IPS-15b (cell line): ENCODE measurements at regions not wholly inside any gene's neighbourhood (a gene's known extent, or its start where the extent isn't known, plus 50 kb on each side); places are given as distances from the start of the nearest gene placed in this dataset.
"Not testable (repeated sequence)": the region's sequence is repeated elsewhere in the genome, so short reads cannot be mapped to it uniquely, and the experiment has no call there.

Experiments used
- H3K27me3 ChIP-seq: one replicate; pipeline ENCODE4 v1.6.1; 2013; ENCODE audit warnings: low read length; ENCODE audit not compliant: control insufficient read depth, insufficient read depth
- H3K36me3 ChIP-seq: one replicate; pipeline ENCODE4 v1.6.1; 2013; ENCODE audit warnings: low read length; ENCODE audit not compliant: control insufficient read depth, insufficient read depth
- H3K4me1 ChIP-seq: one replicate; pipeline ENCODE4 v1.6.1; 2013; ENCODE audit warnings: mild to moderate bottlenecking, low read length; ENCODE audit not compliant: control insufficient read depth, insufficient read depth
- H3K4me3 ChIP-seq: one replicate; pipeline ENCODE4 v1.5.1; 2013; ENCODE audit warnings: low read depth, low read length
- H3K9ac ChIP-seq: one replicate; pipeline ENCODE4 v1.6.1; 2013; ENCODE audit warnings: low read depth, mild to moderate bottlenecking, low read length
- H3K9me3 ChIP-seq: one replicate; pipeline ENCODE4 v1.6.1; 2013; ENCODE audit warnings: mild to moderate bottlenecking, low read length; ENCODE audit not compliant: control insufficient read depth, insufficient read depth

GRCh38 chr9:103186959-103187358 is 191.8 kb downstream of the CYLC2 start:
- H3K4me1 ChIP-seq: no peaks in the 10 kb centered on the region
- H3K4me3 ChIP-seq: no peak overlapping the region
- H3K9me3 ChIP-seq: no peaks in the 10 kb centered on the region
- H3K36me3 ChIP-seq: no peaks in the 10 kb centered on the region
- no peaks in the 10 kb centered on the region for H3K27me3 ChIP-seq
- no peak overlapping the region for H3K9ac ChIP-seq

DNA sequence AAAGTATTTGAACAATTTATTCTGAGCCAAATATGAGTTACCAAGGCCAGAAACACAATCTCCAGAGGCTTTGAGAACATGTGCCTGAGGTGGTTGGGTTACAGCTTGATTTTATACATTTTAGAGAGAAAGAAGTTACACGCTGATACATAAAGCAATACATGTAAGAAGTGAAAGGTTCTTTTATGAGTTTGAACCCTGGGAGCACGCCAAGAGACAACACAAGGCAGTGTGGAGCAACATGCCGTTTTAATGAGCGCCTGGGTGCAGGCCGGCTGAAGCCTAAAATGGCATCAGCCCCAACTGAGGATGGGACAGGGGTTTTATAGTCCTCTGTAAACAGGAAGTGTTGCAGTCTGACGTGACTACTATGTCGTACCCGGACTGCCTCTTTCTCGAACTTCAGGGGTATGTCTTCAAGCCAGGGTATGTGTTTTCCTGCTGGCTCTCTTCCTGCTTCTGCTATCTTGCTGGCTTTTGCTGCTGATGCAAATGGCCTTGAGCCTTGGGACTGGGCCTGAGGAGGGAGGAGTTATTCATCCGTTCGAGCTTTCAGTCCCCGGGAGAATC is 193.7 kb downstream of the CYLC2 start:
- Histone ChIP-seq H3K27me3 (no peaks in the 10 kb centered on the region), H3K4me1 (no peaks in the 10 kb centered on the region), H3K4me3 (no peak overlapping the region), H3K9me3 (no peaks in the 10 kb centered on the region), H3K9ac (no peak overlapping the region), H3K36me3 (no peaks in the 10 kb centered on the region)

DNA sequence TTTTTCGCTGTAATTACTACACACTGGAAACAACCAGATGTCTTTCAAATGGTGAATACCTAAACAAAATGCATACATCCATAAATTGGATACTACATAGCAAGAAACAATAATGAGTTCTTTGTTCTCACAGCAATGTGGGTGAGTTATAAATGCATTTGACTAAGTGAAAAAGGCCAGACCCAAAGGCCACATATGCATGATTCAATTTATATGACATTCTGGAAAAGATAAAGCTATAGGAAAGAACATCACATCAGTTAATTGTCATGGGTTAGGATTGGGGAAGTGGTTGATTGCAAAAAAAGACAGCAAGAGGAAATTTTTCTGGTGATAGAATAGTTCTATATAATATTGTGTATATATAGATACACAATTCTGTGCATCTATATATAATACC is 198.9 kb downstream of the CYLC2 start:
- Histone ChIP-seq H3K4me1 (no peaks in the 10 kb centered on the region), H3K27me3 (no peaks in the 10 kb centered on the region), H3K36me3 (no peaks in the 10 kb centered on the region), H3K9me3 (no peaks in the 10 kb centered on the region), H3K4me3 (no peak overlapping the region), H3K9ac (no peak overlapping the region)

GRCh38 chr9:103203172-103203571 is 208.0 kb downstream of the CYLC2 start:
- no peaks in the 10 kb centered on the region for H3K27me3 ChIP-seq
- H3K4me3 ChIP-seq: no peak overlapping the region
- H3K9me3 ChIP-seq: no peaks in the 10 kb centered on the region
- no peaks in the 10 kb centered on the region for H3K36me3 ChIP-seq
- no peaks in the 10 kb centered on the region for H3K4me1 ChIP-seq
- H3K9ac ChIP-seq: no peak overlapping the region

GRCh38 chr9:103205881-103206585 is 210.9 kb downstream of the CYLC2 start:
- H3K9me3 ChIP-seq, H3K9ac ChIP-seq, H3K4me1 ChIP-seq, H3K36me3 ChIP-seq, H3K27me3 ChIP-seq, H3K4me3 ChIP-seq: not testable (repeated sequence)

- H3K4me3 ChIP-seq: no peak overlapping the region
- no peaks in the 10 kb centered on the region for H3K4me1 ChIP-seq
- H3K36me3 ChIP-seq: no peaks in the 10 kb centered on the region
- no peak overlapping the region for H3K9ac ChIP-seq
- H3K27me3 ChIP-seq: no peaks in the 10 kb centered on the region
- H3K9me3 ChIP-seq: no peaks in the 10 kb centered on the region
Observed at GRCh38 chr9:103210607-103211006, 215.5 kb downstream of the CYLC2 start.

DNA sequence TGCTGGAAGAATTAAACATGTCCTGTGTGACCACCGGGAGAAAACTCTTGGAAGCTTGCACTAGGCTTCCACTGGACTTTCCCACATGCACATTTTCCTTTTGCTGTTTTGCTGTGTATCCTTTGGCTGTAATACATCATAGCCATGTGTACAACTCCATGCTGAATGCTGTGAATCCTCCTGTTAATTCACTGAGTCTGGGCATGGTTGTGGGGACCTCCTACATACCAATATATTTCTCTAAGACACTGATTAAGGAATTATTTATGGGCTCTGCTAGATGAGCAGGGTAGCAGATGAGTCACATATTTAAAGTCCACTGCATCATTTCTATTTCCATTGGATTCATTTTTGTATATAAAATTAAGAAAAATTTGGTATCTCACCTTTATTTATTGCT is 220.1 kb downstream of the CYLC2 start:
- H3K9ac ChIP-seq: no peak overlapping the region
- no peaks in the 10 kb centered on the region for H3K27me3 ChIP-seq
- no peaks in the 10 kb centered on the region for H3K9me3 ChIP-seq
- H3K4me1 ChIP-seq: no peaks in the 10 kb centered on the region
- no peak overlapping the region for H3K4me3 ChIP-seq
- no peaks in the 10 kb centered on the region for H3K36me3 ChIP-seq

- Histone ChIP-seq H3K4me1 (no peaks in the 10 kb centered on the region), H3K9ac (no peak overlapping the region), H3K36me3 (no peaks in the 10 kb centered on the region), H3K4me3 (no peak overlapping the region), H3K27me3 (no peaks in the 10 kb centered on the region), H3K9me3 (no peaks in the 10 kb centered on the region)
Observed at GRCh38 chr9:103225702-103226646, 230.8 kb downstream of the CYLC2 start.

- Histone ChIP-seq H3K36me3 (no peaks in the 10 kb centered on the region), H3K27me3 (no peaks in the 10 kb centered on the region), H3K9me3 (no peaks in the 10 kb centered on the region), H3K4me3 (no peak overlapping the region), H3K9ac (no peak overlapping the region), H3K4me1 (no peaks in the 10 kb centered on the region)
Observed at GRCh38 chr9:103226647-103227013, 231.5 kb downstream of the CYLC2 start.

DNA sequence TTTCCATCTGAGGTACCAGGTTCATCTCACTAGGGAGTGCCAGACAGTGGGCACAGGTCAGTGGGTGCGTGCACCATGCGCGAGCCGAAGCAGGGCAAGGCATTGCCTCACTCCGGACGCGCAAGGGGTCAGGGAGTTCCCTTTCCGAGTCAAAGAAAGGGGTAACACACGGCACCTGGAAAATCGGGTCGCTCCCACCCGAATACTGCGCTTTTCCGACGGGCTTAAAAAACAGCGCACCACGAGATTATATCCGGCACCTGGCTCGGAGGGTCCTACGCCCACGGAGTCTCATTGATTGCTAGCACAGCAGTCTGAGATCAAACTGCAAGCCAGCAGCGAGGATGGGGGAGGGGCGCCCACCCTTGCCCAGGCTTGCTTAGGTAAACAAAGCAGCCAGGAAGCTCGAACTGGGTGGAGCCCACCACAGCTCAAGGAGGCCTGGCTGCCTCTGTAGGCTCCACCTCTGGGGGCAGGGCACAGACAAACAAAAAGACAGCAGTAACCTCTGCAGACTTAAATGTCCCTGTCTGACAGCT is 242.5 kb downstream of the CYLC2 start:
- H3K9ac ChIP-seq, H3K9me3 ChIP-seq, H3K36me3 ChIP-seq, H3K27me3 ChIP-seq, H3K4me1 ChIP-seq: not testable (repeated sequence)
- H3K4me3 ChIP-seq: peak overlapping the region; percentile 52

DNA sequence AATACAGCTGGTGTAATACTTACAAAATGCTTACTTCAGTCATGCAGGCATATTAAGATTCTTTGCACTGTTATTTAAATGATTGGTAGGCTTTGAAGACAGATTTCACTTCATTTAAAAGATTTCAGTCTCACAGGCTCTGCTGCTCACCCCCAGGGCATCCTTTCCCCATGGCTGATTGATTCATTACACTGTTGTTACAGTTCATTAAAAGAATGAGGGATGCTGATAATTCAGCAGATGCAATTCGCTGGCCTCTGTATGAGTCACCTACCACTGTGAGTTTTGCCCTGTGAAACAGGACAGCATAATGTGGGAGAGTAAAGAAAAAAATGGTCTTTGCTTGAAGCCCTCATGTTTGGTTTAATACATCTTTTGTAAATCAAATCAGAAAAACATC is 246.9 kb downstream of the CYLC2 start:
- Histone ChIP-seq H3K4me1 (peaks cover 5% of the 10 kb centered on the region), H3K27me3 (no peaks in the 10 kb centered on the region), H3K9me3 (no peaks in the 10 kb centered on the region), H3K4me3 (no peak overlapping the region), H3K9ac (no peak overlapping the region), H3K36me3 (no peaks in the 10 kb centered on the region)
